Neutrophil (primary cell): ENCODE measurements at regions not wholly inside any gene's neighbourhood (a gene's known extent, or its start where the extent isn't known, plus 50 kb on each side); places are given as distances from the start of the nearest gene placed in this dataset.

Experiments used
- H3K27ac ChIP-seq: fragments of 200-600 bp; sonication (generic); 2 replicates; pipeline ENCODE4 v1.5.1; 2016; ENCODE audit warnings: mild to moderate bottlenecking, moderate library complexity
- H3K27me3 ChIP-seq: fragments of 200-600 bp; sonication (generic); 2 replicates; pipeline ENCODE4 v1.6.0; 2016; ENCODE audit warnings: mild to moderate bottlenecking
- H3K36me3 ChIP-seq: fragments of 200-600 bp; sonication (generic); 2 replicates; pipeline ENCODE4 v1.5.1; 2017
- H3K4me1 ChIP-seq, 2 experiments: fragments of 200-600 bp in 1 of 2; sonication (generic) in 1 of 2; 1 replicate in 1 of 2; 2 replicates in 1 of 2; pipeline versions ENCODE4 v1.5.1 to v1.6.1; 2013 to 2016; ENCODE audit warnings: low read depth in 1 of 2, low read length in 1 of 2, mild to moderate bottlenecking in 1 of 2, moderate library complexity in 1 of 2; ENCODE audit not compliant: control insufficient read depth in 1 of 2, insufficient read depth in 1 of 2
- H3K4me3 ChIP-seq, 2 experiments: fragments of 200-600 bp in 1 of 2; sonication (generic) in 1 of 2; 1 replicate in 1 of 2; 2 replicates in 1 of 2; pipeline ENCODE4 v1.5.1; 2013 to 2016; ENCODE audit warnings: low read depth in 1 of 2, low read length in 1 of 2, mild to moderate bottlenecking in 1 of 2, moderate library complexity in 1 of 2
- H3K9me3 ChIP-seq: fragments of 200-600 bp; sonication (generic); 2 replicates; pipeline ENCODE4 v1.5.1; 2016
- TF ChIP-seq, protein P1 (sequence below): fragments of 200-600 bp; sonication (generic); IDR thresholded peaks from 2 replicates; pipeline ENCODE4 v1.5.1; 2016; ENCODE audit warnings: antibody characterized with exemption

DNA sequence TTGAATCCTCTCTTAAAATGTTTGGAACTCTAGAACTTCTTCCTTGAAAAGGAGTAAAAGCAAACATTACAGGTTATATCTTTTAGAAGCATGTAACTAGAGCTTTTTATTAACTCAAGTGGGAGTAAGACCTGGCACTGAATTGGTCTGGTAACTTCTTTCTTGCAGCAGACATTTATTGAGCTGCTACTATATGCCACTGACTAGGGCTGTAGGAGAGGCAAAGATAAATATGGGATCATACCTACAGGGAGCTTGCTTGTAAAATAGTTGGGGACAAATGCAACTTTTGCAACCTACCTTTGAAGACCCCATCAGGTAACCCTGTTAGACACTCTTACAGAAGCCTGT lies 231.9 kb upstream of the TUT7 start:
- Histone ChIP-seq H3K4me1 (no peaks in the 10 kb centered on the region), H3K4me3 (no peak overlapping the region), H3K27ac (no peak overlapping the region), H3K27me3 (no peaks in the 10 kb centered on the region), H3K9me3 (no peaks in the 10 kb centered on the region), H3K36me3 (no peaks in the 10 kb centered on the region)
- TF ChIP-seq, protein P1, sequence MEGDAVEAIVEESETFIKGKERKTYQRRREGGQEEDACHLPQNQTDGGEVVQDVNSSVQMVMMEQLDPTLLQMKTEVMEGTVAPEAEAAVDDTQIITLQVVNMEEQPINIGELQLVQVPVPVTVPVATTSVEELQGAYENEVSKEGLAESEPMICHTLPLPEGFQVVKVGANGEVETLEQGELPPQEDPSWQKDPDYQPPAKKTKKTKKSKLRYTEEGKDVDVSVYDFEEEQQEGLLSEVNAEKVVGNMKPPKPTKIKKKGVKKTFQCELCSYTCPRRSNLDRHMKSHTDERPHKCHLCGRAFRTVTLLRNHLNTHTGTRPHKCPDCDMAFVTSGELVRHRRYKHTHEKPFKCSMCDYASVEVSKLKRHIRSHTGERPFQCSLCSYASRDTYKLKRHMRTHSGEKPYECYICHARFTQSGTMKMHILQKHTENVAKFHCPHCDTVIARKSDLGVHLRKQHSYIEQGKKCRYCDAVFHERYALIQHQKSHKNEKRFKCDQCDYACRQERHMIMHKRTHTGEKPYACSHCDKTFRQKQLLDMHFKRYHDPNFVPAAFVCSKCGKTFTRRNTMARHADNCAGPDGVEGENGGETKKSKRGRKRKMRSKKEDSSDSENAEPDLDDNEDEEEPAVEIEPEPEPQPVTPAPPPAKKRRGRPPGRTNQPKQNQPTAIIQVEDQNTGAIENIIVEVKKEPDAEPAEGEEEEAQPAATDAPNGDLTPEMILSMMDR: no peak

DNA sequence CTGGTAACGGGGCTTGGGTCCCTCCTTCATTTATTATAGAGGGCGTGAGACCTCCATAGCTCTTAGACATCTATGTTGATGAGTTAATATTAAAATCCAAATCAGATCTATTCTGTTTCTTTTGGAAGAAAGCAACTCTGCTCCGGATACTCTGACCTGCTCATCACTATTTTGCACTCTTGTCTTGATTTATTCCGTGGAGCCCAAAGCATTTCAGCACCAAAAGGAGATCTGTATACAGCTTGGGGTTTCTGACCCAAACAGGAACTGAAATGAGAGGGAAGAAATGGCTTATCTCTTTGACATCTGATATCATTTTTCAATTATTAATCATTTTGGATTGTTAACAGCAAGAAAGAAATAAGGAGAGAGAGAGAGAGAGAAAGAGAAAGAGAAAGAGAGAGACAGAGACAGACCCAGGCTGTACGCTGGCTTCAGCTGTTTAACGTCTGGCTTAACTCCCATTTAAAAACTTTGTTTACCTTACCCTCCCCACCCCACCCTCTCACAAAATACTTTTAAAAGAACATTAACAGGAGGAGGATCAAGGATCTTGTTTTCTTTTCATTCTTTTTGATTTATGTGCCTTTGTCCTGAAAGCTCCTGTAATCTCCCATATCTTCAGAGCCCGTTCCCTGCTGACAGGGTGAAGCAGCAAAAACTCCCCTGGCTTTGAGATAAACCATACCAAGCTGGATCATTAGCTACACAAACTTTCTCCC lies 231.4 kb upstream of the TUT7 start:
- H3K9me3 ChIP-seq: no peaks in the 10 kb centered on the region
- no peaks in the 10 kb centered on the region for H3K36me3 ChIP-seq
- TF ChIP-seq, protein P1: no peak
- no peaks in the 10 kb centered on the region for H3K4me1 ChIP-seq
- H3K4me3 ChIP-seq: no peak overlapping the region
- H3K27ac ChIP-seq: no peak overlapping the region
- H3K27me3 ChIP-seq: no peaks in the 10 kb centered on the region

DNA sequence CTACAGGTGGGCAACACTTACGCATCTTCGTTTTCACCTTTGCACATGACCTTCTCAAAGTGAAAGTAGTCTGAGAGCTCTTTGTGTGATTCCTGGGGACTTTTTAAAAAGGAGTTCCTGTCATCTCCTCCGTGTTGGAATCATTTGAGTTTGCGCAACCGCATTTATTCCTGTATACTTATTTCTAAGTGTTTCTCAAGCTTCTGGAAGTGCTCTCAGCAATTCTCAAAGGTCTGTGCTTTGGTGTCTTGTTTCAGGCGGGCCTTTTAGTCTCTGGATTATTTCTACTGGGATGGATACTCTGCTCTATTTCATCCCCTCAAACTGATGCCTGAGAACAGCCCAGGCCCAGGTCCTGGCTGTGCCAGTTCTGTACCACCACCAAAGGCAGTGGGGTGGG lies 226.5 kb upstream of the TUT7 start:
- H3K27ac ChIP-seq: no peak overlapping the region
- TF ChIP-seq, protein P1: no peak
- H3K4me3 ChIP-seq: no peak overlapping the region
- no peaks in the 10 kb centered on the region for H3K9me3 ChIP-seq
- H3K36me3 ChIP-seq: no peaks in the 10 kb centered on the region
- no peaks in the 10 kb centered on the region for H3K4me1 ChIP-seq
- H3K27me3 ChIP-seq: no peaks in the 10 kb centered on the region

DNA sequence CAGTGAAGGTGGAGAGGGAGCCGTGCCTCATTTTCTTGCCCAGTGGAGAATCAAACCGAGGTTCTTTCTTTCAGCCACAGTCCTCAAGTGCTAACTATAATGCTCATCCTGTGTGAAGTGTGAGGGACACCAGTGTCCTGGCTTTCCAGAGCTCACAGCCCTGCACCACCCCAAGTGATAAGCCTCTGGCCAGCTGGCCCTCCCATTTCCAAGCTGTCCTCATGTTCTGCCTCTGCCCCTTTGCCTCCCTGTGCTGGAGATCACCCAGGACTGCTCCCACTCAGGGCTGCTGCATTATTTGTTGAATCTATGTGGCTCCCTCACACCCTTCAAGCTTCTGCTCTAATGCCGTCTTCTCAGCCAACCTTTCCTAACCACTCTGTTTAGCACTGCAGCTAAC lies 224.5 kb upstream of the TUT7 start:
- Histone ChIP-seq H3K27me3 (no peaks in the 10 kb centered on the region), H3K4me3 (no peak overlapping the region), H3K36me3 (no peaks in the 10 kb centered on the region), H3K9me3 (no peaks in the 10 kb centered on the region), H3K4me1 (no peaks in the 10 kb centered on the region), H3K27ac (no peak overlapping the region)
- TF ChIP-seq, protein P1: no peak

DNA sequence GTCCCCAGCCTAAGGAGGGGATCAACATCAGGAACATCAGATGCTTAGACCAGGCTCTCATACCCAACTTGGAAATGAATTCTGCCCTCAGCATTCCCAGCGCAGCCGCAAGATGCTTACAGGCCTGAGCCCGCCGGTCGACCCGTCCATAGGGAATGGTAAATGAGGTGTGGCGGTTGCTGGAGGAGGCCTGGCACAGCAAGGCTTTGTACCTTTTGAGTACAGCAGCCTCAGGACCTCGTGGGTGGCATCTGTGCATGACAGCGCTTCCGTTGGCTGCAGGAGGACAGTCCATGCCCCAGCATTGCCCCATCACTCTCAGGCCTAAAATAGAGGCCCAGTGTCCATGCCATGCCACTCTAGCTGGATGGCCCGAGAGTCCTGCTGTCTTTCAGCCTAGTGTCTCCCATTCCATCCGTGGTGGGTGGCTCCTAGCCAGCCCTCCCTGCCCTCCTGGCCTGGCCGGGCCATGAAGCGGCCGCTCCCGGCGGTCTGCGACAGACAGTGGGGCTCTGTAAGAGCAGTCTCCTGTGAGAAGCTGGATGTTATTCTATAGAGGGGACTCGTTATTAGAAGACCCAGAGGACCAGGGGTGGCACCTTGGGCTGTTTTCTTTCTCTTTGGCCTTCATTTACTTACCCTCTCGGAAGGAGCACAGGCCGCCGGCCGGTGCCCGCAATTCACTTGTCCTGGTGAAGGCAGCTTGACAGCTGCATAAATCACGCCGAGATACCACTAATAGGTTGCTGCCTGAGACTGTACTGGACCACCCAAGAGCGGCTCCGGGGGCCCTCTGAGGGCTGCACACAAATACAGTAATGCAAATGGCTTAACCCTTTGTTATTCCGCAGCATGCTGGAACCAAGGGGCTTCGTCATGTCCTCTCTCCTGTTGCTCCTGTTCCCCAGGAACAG lies 223.5 kb upstream of the TUT7 start:
- Histone ChIP-seq H3K9me3 (no peaks in the 10 kb centered on the region), H3K4me3 (no peak overlapping the region), H3K4me1 (no peaks in the 10 kb centered on the region), H3K27ac (no peak overlapping the region), H3K27me3 (no peaks in the 10 kb centered on the region), H3K36me3 (no peaks in the 10 kb centered on the region)
- TF ChIP-seq, protein P1: no peak
